ENCODE measurements at regions not wholly inside any gene's neighbourhood (a gene's known extent, or its start where the extent isn't known, plus 50 kb on each side); places are given as distances from the start of the nearest gene placed in this dataset.

DNA sequence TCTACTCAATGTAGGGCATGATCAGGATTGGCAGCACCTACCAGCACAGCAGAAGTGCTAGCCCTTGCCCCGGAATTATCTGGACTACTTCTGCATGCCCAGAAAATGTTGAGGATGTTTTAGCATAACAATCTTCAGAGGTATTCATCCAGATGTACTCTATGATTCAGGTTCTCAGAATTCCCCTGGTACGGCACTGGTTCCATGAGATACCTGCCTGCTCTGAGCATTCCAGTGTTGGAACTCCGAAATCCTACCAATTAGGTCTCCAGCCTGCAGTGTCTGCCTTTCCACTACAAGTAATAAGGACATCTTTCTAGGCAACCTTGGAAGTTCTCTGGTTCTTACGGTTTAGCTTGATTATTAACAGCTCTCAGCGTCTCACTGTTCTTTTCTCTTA, 554.5 kb downstream of the HACE1 start (continued):
- no peak for TF ChIP-seq IRF4 (IDR thresholded peaks at IDR 0.05; ENCODE audit: low read depth, low read length)

DNA sequence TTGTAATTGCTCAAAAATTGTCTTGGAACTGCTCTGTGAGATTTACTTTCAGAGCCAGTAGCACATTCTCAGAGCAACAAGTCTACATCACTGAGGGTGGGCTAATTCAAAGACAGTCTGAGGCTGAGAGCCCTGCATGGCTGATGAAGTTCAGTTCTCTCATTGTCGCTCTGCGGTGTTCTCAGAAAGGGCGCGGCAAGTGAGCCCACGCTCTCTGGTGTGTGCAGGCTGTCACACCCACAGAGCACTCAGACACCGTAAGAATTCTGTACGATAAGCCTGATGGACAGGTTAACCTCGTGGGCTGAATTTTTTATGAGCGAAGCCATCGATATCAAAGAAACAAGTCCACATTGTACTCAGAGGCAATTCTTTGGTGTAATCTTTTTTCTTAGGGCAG, 557.8 kb downstream of the HACE1 start:
- no TSS peak for BruUV-seq (replicated peaks)
- ChIA-PET RAD21 (ENCODE audit: unreplicated experiment) (no interaction called here), SMC1A (ENCODE audit: uncharacterized antibody, unreplicated experiment) (no interaction called here), CTCF (no interaction called here), POLR2A (no interaction called here)
- no peak overlapping the region for H3K4me2 ChIP-seq (ENCODE audit: control insufficient read depth, insufficient read depth)
- in situ Hi-C loops (cut with MboI), result no loop called here
- no peak overlapping the region for H3K9ac ChIP-seq (ENCODE audit: control insufficient read depth, insufficient read depth, low read length)
- H2AFZ ChIP-seq (ENCODE audit: control insufficient read depth, low read depth, low read length), result no peak overlapping the region
- no peak overlapping the region for H3K27ac ChIP-seq (ENCODE audit: control insufficient read depth, insufficient read depth)
- H4K20me1 ChIP-seq (ENCODE audit: control insufficient read depth, insufficient read depth), result no peaks in the 10 kb centered on the region
- no peaks in the 10 kb centered on the region for H3K27me3 ChIP-seq (replicated peaks in 1 of 2; ENCODE audit: control insufficient read depth in 2 of 2, insufficient read depth in 2 of 2, low read length in 1 of 2)
- H3K4me3 ChIP-seq, result no peak overlapping the region
- H3K79me2 ChIP-seq (ENCODE audit: control insufficient read depth, insufficient read depth, low read length), result no peaks in the 10 kb centered on the region
- TF ChIP-seq NFIC (IDR thresholded peaks at IDR 0.05; ENCODE audit: low read depth, low read length) (no peak), STAT1 (conservative IDR thresholded peaks at IDR 0.05) (no peak), ASH2L (IDR thresholded peaks at IDR 0.05; ENCODE audit: borderline replicate concordance, low read depth) (no peak), POLR2A (IDR thresholded peaks at IDR 0.05; ENCODE audit: low read depth, low read length) (no peak), FOS (IDR thresholded peaks at IDR 0.05; ENCODE audit: borderline replicate concordance, extremely low read depth, insufficient read length) (no peak), CHD1 (IDR thresholded peaks at IDR 0.05; ENCODE audit: low read depth, low read length) (no peak), NR2C1 (IDR thresholded peaks at IDR 0.05) (no peak), SIX5 (IDR thresholded peaks at IDR 0.05; ENCODE audit: low read depth, low read length, severe bottlenecking) (no peak)
- TF ChIP-seq, protein P1, sequence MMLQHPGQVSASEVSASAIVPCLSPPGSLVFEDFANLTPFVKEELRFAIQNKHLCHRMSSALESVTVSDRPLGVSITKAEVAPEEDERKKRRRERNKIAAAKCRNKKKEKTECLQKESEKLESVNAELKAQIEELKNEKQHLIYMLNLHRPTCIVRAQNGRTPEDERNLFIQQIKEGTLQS (IDR thresholded peaks at IDR 0.05; ENCODE audit: borderline replicate concordance, extremely low read depth, low read depth, low read length), result no peak
- TF ChIP-seq, protein P2, sequence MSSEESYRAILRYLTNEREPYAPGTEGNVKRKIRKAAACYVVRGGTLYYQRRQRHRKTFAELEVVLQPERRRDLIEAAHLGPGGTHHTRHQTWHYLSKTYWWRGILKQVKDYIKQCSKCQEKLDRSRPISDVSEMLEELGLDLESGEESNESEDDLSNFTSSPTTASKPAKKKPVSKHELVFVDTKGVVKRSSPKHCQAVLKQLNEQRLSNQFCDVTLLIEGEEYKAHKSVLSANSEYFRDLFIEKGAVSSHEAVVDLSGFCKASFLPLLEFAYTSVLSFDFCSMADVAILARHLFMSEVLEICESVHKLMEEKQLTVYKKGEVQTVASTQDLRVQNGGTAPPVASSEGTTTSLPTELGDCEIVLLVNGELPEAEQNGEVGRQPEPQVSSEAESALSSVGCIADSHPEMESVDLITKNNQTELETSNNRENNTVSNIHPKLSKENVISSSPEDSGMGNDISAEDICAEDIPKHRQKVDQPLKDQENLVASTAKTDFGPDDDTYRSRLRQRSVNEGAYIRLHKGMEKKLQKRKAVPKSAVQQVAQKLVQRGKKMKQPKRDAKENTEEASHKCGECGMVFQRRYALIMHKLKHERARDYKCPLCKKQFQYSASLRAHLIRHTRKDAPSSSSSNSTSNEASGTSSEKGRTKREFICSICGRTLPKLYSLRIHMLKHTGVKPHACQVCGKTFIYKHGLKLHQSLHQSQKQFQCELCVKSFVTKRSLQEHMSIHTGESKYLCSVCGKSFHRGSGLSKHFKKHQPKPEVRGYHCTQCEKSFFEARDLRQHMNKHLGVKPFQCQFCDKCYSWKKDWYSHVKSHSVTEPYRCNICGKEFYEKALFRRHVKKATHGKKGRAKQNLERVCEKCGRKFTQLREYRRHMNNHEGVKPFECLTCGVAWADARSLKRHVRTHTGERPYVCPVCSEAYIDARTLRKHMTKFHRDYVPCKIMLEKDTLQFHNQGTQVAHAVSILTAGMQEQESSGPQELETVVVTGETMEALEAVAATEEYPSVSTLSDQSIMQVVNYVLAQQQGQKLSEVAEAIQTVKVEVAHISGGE (CRISPR knock-in tag; IDR thresholded peaks at IDR 0.05), result no peak
- TF ChIP-seq, protein P3, sequence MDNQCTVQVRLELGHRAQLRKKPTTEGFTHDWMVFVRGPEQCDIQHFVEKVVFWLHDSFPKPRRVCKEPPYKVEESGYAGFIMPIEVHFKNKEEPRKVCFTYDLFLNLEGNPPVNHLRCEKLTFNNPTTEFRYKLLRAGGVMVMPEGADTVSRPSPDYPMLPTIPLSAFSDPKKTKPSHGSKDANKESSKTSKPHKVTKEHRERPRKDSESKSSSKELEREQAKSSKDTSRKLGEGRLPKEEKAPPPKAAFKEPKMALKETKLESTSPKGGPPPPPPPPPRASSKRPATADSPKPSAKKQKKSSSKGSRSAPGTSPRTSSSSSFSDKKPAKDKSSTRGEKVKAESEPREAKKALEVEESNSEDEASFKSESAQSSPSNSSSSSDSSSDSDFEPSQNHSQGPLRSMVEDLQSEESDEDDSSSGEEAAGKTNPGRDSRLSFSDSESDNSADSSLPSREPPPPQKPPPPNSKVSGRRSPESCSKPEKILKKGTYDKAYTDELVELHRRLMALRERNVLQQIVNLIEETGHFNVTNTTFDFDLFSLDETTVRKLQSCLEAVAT (IDR thresholded peaks at IDR 0.05), result no peak
- no peaks in the 10 kb centered on the region for H3K4me1 ChIP-seq (ENCODE audit: control insufficient read depth, insufficient read depth, low read length)
- H3K9me3 ChIP-seq (replicated peaks; ENCODE audit: control insufficient read depth, insufficient read depth, low read length), result no peaks in the 10 kb centered on the region
- FAIRE-seq (no peak), DNase-seq (ENCODE audit: low read depth, low spot score) (no peak), ATAC-seq (no peak)
- 62% methylated on average over 10 of the region's 10 CpGs for WGBS (ENCODE audit: insufficient coverage, insufficient replicate concordance, low lambda C conversion rate, missing lambda C conversion rate)
- H3K36me3 ChIP-seq (ENCODE audit: control insufficient read depth in 2 of 2, insufficient read depth in 2 of 2, low read length in 1 of 2), result no peaks in the 10 kb centered on the region
- intact Hi-C loops (cut with micrococcal nuclease; ENCODE audit: unreplicated experiment), result no loop called here
